ENCODE measurements at regions not wholly inside any gene's neighbourhood (a gene's known extent, or its start where the extent isn't known, plus 50 kb on each side); places are given as distances from the start of the nearest gene placed in this dataset.

- no peak for DNase-seq
- Histone ChIP-seq H3K4me1 (ENCODE audit: control insufficient read depth in 3 of 3, insufficient read depth in 2 of 3, low read depth in 1 of 3, low read length in 2 of 3) (no peaks in the 10 kb centered on the region), H3K9me3 (ENCODE audit: control insufficient read depth in 2 of 2, insufficient read depth in 1 of 2, low read depth in 1 of 2, low read length in 1 of 2) (no peaks in the 10 kb centered on the region), H3K4me3 (ENCODE audit: low read depth in 1 of 3, low read length in 3 of 3) (no peak overlapping the region), H3K27ac (ENCODE audit: low read depth in 1 of 3, low read length in 2 of 3) (no peak overlapping the region), H3K36me3 (ENCODE audit: control insufficient read depth in 3 of 3, insufficient read depth in 2 of 3, low read depth in 1 of 3, low read length in 3 of 3) (peaks cover 0 to 2% (median 0%) of the 10 kb centered on the region in 3 donors), H3K27me3 (ENCODE audit: control insufficient read depth in 3 of 3, insufficient read depth in 3 of 3, low read length in 3 of 3) (no peaks in the 10 kb centered on the region)
- WGBS, 3 donors: 91 to 94% (median 92%) methylated on average over 3 of the region's 3 CpGs
- FAIRE-seq: no peak
Observed at GRCh38 chr20:1769491-1769890, 111.9 kb upstream of the SIRPG start.

GRCh38 chr20:1766731-1767130 is 109.2 kb upstream of the SIRPG start:
- Histone ChIP-seq H3K4me1 (ENCODE audit: control insufficient read depth in 3 of 3, insufficient read depth in 2 of 3, low read depth in 1 of 3, low read length in 2 of 3) (no peaks in the 10 kb centered on the region), H3K9me3 (ENCODE audit: control insufficient read depth in 2 of 2, insufficient read depth in 1 of 2, low read depth in 1 of 2, low read length in 1 of 2) (no peaks in the 10 kb centered on the region), H3K27ac (ENCODE audit: low read depth in 1 of 3, low read length in 2 of 3) (no peak overlapping the region), H3K36me3 (ENCODE audit: control insufficient read depth in 3 of 3, insufficient read depth in 2 of 3, low read depth in 1 of 3, low read length in 3 of 3) (no peaks in the 10 kb centered on the region), H3K4me3 (ENCODE audit: low read depth in 1 of 3, low read length in 3 of 3) (no peak overlapping the region), H3K27me3 (ENCODE audit: control insufficient read depth in 3 of 3, insufficient read depth in 3 of 3, low read length in 3 of 3) (no peaks in the 10 kb centered on the region)
- WGBS, 3 donors: 91 to 96% (median 95%) methylated on average over 1 of the region's 1 CpG
- DNase-seq (no peak), FAIRE-seq (no peak)

GRCh38 chr20:1764136-1765033 is 106.8 kb upstream of the SIRPG start:
- peak; percentile 15 for FAIRE-seq

GRCh38 chr20:1761598-1761997 is 104.0 kb upstream of the SIRPG start:
- H3K27ac ChIP-seq (ENCODE audit: low read depth in 1 of 3, low read length in 2 of 3): no peak overlapping the region
- peaks cover 0 to 24% (median 7%) of the 10 kb centered on the region in 3 donors for H3K4me1 ChIP-seq (ENCODE audit: control insufficient read depth in 3 of 3, insufficient read depth in 2 of 3, low read depth in 1 of 3, low read length in 2 of 3)
- no peak overlapping the region for H3K4me3 ChIP-seq (ENCODE audit: low read depth in 1 of 3, low read length in 3 of 3)
- 87 to 91% (median 88%) methylated on average over 5 of the region's 5 CpGs for WGBS, 3 donors
- DNase-seq: no peak
- no peak for FAIRE-seq
- H3K9me3 ChIP-seq (ENCODE audit: control insufficient read depth in 2 of 2, insufficient read depth in 1 of 2, low read depth in 1 of 2, low read length in 1 of 2): no peaks in the 10 kb centered on the region
- no peaks in the 10 kb centered on the region for H3K36me3 ChIP-seq (ENCODE audit: control insufficient read depth in 3 of 3, insufficient read depth in 2 of 3, low read depth in 1 of 3, low read length in 3 of 3)
- no peaks in the 10 kb centered on the region for H3K27me3 ChIP-seq (ENCODE audit: control insufficient read depth in 3 of 3, insufficient read depth in 3 of 3, low read length in 3 of 3)

More at GRCh38 chr20:1764136-1765033, 106.8 kb upstream of the SIRPG start:
- H3K9me3 ChIP-seq (ENCODE audit: control insufficient read depth in 2 of 2, insufficient read depth in 1 of 2, low read depth in 1 of 2, low read length in 1 of 2): no peaks in the 10 kb centered on the region
- 23 to 27% (median 27%) methylated on average over 15 of the region's 15 CpGs for whole genome bisulfite sequencing, 3 donors
- H3K4me1 ChIP-seq (ENCODE audit: control insufficient read depth in 3 of 3, insufficient read depth in 2 of 3, low read depth in 1 of 3, low read length in 2 of 3): peaks cover 0 to under 1% (median 0%) of the 10 kb centered on the region in 3 donors
- no peak overlapping the region for H3K4me3 ChIP-seq (ENCODE audit: low read depth in 1 of 3, low read length in 3 of 3)
- H3K36me3 ChIP-seq (ENCODE audit: control insufficient read depth in 3 of 3, insufficient read depth in 2 of 3, low read depth in 1 of 3, low read length in 3 of 3): no peaks in the 10 kb centered on the region
- peak; percentile 82 to 86 for DNase-seq
- H3K27ac ChIP-seq (ENCODE audit: low read depth in 1 of 3, low read length in 2 of 3): no peak overlapping the region
- H3K27me3 ChIP-seq (ENCODE audit: control insufficient read depth in 3 of 3, insufficient read depth in 3 of 3, low read length in 3 of 3): no peaks in the 10 kb centered on the region

- DNase-seq (no peak), FAIRE-seq (no peak)
- 65 to 78% (median 76%) methylated on average over 5 of the region's 5 CpGs for WGBS, 3 donors
Observed at GRCh38 chr20:1761116-1761515, 103.5 kb upstream of the SIRPG start.

GRCh38 chr20:1758765-1759164 is 101.2 kb upstream of the SIRPG start:
- Histone ChIP-seq H3K9me3 (ENCODE audit: control insufficient read depth in 2 of 2, insufficient read depth in 1 of 2, low read depth in 1 of 2, low read length in 1 of 2) (no peaks in the 10 kb centered on the region), H3K36me3 (ENCODE audit: control insufficient read depth in 3 of 3, insufficient read depth in 2 of 3, low read depth in 1 of 3, low read length in 3 of 3) (no peaks in the 10 kb centered on the region), H3K27ac (ENCODE audit: low read depth in 1 of 3, low read length in 2 of 3) (peak overlapping the region; percentile 38 to 88 (median 76)), H3K27me3 (ENCODE audit: control insufficient read depth in 3 of 3, insufficient read depth in 3 of 3, low read length in 3 of 3) (no peaks in the 10 kb centered on the region), H3K4me3 (ENCODE audit: low read depth in 1 of 3, low read length in 3 of 3) (no peak overlapping the region), H3K4me1 (ENCODE audit: control insufficient read depth in 3 of 3, insufficient read depth in 2 of 3, low read depth in 1 of 3, low read length in 2 of 3) (peaks cover 0 to 24% (median 7%) of the 10 kb centered on the region in 3 donors)
- FAIRE-seq (no peak), DNase-seq (peak in 1 of 2 donors; percentile 7)
- WGBS, 3 donors: 17 to 49% (median 39%) methylated on average over 2 of the region's 2 CpGs

More at GRCh38 chr20:1761116-1761515, 103.5 kb upstream of the SIRPG start:
- Histone ChIP-seq H3K4me1 (ENCODE audit: control insufficient read depth in 3 of 3, insufficient read depth in 2 of 3, low read depth in 1 of 3, low read length in 2 of 3) (peaks cover 0 to 24% (median 7%) of the 10 kb centered on the region in 3 donors), H3K27ac (ENCODE audit: low read depth in 1 of 3, low read length in 2 of 3) (no peak overlapping the region), H3K4me3 (ENCODE audit: low read depth in 1 of 3, low read length in 3 of 3) (no peak overlapping the region), H3K36me3 (ENCODE audit: control insufficient read depth in 3 of 3, insufficient read depth in 2 of 3, low read depth in 1 of 3, low read length in 3 of 3) (no peaks in the 10 kb centered on the region), H3K9me3 (ENCODE audit: control insufficient read depth in 2 of 2, insufficient read depth in 1 of 2, low read depth in 1 of 2, low read length in 1 of 2) (no peaks in the 10 kb centered on the region), H3K27me3 (ENCODE audit: control insufficient read depth in 3 of 3, insufficient read depth in 3 of 3, low read length in 3 of 3) (no peaks in the 10 kb centered on the region)

- H3K4me1 ChIP-seq (ENCODE audit: control insufficient read depth in 3 of 3, insufficient read depth in 2 of 3, low read depth in 1 of 3, low read length in 2 of 3): peaks cover 0 to 24% (median 7%) of the 10 kb centered on the region in 3 donors
- H3K36me3 ChIP-seq (ENCODE audit: control insufficient read depth in 3 of 3, insufficient read depth in 2 of 3, low read depth in 1 of 3, low read length in 3 of 3): no peaks in the 10 kb centered on the region
- WGBS, 3 donors: 14 to 53% (median 38%) methylated on average over 5 of the region's 5 CpGs
- peak; percentile 26 for FAIRE-seq
- no peaks in the 10 kb centered on the region for H3K27me3 ChIP-seq (ENCODE audit: control insufficient read depth in 3 of 3, insufficient read depth in 3 of 3, low read length in 3 of 3)
- DNase-seq: peak; percentile 81 to 89
- no peaks in the 10 kb centered on the region for H3K9me3 ChIP-seq (ENCODE audit: control insufficient read depth in 2 of 2, insufficient read depth in 1 of 2, low read depth in 1 of 2, low read length in 1 of 2)
- H3K27ac ChIP-seq (ENCODE audit: low read depth in 1 of 3, low read length in 2 of 3): peak overlapping the region; percentile 80 to 90 (median 88)
- no peak overlapping the region for H3K4me3 ChIP-seq (ENCODE audit: low read depth in 1 of 3, low read length in 3 of 3)
Observed at GRCh38 chr20:1757606-1758512, 100.3 kb upstream of the SIRPG start.

- Histone ChIP-seq H3K4me3 (ENCODE audit: low read depth in 1 of 3, low read length in 3 of 3) (no peak overlapping the region), H3K27ac (ENCODE audit: low read depth in 1 of 3, low read length in 2 of 3) (peak overlapping the region; percentile 41 to 88 (median 80))
Observed at GRCh38 chr20:1757072-1757471, 99.5 kb upstream of the SIRPG start.

More at GRCh38 chr20:1757072-1757471, 99.5 kb upstream of the SIRPG start:
- Histone ChIP-seq H3K36me3 (ENCODE audit: control insufficient read depth in 3 of 3, insufficient read depth in 2 of 3, low read depth in 1 of 3, low read length in 3 of 3) (no peaks in the 10 kb centered on the region), H3K27me3 (ENCODE audit: control insufficient read depth in 3 of 3, insufficient read depth in 3 of 3, low read length in 3 of 3) (no peaks in the 10 kb centered on the region), H3K4me1 (ENCODE audit: control insufficient read depth in 3 of 3, insufficient read depth in 2 of 3, low read depth in 1 of 3, low read length in 2 of 3) (peaks cover 0 to 24% (median 7%) of the 10 kb centered on the region in 3 donors), H3K9me3 (ENCODE audit: control insufficient read depth in 2 of 2, insufficient read depth in 1 of 2, low read depth in 1 of 2, low read length in 1 of 2) (no peaks in the 10 kb centered on the region)
- DNase-seq: peak; percentile 32 to 38
- FAIRE-seq: no peak

Measured in small intestine (tissue), 7 donors.